Activated effector memory CD4-positive, alpha-beta T cell treated with Interleukin-2 at 50 U/mL for 16 hours (primary cell): ENCODE measurements at regions not wholly inside any gene's neighbourhood (a gene's known extent, or its start where the extent isn't known, plus 50 kb on each side); places are given as distances from the start of the nearest gene placed in this dataset.

ENCODE experiments used
- DNase-seq: peaks from one replicate; pipeline ENCODE4 v3.0.0-alpha.2; 2020

DNA sequence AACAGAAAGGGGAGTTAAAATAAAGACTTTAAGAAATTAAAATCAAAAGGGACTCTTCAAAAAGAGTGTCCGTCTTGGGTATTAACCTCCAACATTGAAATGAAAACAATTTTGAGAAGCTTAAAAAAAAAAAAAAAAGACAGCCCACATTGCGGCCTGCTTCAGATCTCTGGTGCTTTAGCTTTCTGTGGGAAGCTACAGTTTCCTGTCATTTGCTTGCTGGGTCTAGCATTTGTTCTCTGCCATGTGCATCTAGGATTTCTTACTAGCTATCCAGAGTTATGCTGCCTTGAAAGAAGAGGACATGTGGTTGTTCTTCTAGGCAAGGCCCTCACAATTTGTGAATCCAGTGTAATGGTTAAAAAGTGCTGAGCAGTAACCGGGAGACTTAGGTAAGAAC lies 375.3 kb downstream of the SLC4A3 start:
- no peak for DNase-seq

DNA sequence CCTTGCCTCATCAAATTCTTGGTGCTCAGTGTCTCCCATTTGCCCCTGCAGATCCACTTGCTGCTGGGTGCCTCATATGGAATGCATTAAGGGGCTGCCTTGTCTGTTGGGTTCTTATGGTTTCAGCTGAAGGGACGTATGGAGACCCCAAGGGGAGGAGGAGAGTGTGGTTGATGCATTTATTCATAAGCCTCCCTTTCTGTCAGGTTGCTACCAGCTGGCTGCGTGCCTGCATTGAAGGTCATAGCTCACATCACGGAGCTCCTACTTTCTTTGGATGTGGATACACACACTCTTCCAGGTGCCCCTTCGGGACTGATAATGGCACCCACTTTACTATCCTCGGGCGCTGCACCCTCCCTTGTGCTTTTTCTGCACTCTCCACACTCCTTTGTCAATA lies 377.9 kb downstream of the SLC4A3 start:
- no peak for DNase-seq

DNA sequence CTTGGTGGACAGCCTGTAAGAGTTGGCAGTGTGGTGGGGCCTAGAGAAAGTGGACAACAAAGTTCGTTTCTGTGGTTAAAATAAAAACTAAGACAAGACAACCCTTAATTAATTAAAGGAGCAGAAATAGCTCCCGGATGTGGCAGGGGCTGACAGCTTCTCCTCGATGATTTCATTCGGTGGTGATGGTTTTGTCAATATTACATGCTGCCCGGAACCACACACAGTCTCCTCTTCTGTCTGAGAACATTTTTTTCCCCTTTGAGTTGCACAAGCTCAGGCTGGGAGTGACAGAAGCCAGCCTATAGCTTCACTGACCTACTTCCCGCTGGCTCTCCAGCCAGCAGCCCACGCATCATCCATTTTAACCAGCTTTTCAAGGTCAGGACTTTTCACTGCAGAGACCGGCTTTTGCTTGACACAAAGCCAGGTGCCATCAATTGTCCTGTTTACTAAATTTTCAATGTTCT lies 378.8 kb downstream of the SLC4A3 start:
- DNase-seq, result no peak

DNA sequence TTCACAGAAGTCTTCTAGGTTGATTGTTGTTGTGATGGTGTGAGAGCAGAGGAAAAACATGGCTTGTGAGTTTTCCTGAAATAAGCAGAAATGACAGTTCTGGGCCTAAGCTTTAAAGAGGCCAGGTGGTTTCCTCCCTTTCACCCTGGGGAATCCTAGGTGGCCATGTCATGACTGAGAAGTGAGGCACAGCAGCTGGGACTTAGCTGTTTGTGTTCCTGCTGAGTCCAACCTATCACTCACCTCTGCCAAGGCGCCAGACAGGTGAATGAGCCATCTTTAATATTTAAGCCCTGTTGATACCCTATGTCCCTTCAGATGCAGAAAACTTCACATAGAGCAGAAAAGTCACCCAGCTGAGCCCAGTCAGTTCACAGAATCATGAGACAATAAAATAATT lies 384.4 kb downstream of the SLC4A3 start:
- DNase-seq, result no peak

DNA sequence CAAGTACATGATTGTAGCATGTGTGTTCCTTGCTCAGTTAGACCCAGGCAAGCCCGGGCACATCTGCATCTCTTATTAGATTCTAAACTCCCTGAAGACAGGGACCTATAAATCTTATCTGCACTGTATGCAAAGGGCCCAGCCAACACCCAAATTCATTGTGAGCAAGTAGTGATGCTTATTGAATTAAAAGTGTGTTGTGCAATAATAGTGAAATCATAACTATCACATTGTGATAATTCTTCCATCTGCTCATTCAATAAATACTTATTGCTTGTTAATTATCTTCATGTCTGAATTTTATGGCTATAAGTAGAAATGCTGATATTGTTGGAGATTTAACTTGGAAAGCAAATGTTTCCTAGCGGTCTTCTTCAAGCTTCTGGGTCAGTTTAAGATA lies 387.5 kb downstream of the SLC4A3 start:
- DNase-seq, result no peak

DNA sequence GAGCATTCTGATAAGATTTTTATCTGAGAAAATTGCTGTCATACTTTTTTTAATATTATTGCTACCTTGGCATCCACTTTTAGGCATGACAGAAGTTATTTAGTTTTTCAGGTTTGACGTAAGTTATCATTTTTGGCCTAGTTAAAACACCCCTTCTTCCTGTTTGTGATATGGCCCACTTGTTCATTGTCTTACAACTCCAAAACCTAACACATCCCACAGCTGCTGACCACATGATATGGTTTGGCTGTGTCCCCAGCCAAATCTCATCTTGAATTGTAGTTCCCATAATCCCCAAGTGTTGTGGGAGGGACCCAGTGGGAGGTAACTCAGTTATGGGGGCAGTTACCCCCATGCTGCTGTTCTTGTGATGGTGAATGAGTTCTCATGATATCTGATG lies 388.1 kb downstream of the SLC4A3 start:
- no peak for DNase-seq

DNA sequence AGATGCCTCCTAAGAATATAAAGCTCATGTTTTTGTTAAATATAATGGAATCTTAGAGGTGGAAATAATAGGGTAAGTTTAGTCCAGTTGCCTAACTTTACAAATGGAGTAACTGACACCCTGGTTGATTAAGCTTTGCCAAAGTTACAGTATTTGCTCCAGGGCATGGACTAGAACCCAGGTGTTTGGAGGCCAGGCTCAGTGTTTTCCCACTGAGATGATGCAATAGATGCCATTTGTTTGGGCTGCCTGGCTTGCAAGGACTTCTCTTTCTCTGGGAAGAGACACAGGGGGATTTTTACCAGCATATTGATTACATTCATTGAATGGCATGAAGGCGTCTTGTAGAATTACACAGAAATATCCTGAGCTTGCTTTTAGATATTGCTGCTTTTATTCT lies 397.8 kb downstream of the SLC4A3 start:
- no peak for DNase-seq

DNA sequence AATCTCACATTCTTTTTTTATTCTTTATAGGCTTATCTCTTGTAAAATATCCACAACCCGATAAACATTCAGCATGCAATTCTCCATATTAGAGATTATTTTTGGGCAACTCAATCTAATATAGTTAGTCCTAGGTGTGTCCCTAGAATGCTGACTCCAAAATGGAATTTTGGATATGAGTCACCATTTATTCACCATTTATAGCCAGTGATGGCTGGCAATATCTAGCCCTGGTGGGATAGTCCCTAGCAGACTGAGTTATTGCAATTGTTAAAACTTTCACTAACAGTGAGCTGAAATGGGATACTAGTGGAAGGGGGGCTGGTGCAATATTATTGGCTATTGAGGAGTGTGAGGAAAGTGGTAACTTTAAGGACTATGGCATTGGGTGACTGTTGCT lies 401.6 kb downstream of the SLC4A3 start:
- no peak for DNase-seq

DNA sequence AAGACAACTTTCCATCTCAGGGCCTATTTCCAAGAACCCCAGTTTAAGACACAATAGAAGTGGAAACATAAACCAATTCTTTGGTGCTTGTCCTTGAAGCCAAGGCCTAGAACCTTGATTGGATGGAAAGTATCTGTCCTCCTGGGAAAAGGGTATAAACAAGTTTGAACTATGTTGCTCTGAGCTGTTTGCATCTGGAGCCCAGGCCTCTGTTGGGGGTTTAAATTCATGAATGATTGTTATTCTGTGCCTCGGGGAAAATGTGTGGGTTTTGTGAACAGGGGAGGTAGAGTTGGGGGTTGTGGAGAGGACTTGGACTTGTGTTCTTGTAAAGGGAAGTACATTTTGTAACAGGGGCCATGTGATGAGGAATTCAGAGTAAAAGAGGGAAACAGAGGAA lies 406.1 kb downstream of the SLC4A3 start:
- no peak for DNase-seq

DNA sequence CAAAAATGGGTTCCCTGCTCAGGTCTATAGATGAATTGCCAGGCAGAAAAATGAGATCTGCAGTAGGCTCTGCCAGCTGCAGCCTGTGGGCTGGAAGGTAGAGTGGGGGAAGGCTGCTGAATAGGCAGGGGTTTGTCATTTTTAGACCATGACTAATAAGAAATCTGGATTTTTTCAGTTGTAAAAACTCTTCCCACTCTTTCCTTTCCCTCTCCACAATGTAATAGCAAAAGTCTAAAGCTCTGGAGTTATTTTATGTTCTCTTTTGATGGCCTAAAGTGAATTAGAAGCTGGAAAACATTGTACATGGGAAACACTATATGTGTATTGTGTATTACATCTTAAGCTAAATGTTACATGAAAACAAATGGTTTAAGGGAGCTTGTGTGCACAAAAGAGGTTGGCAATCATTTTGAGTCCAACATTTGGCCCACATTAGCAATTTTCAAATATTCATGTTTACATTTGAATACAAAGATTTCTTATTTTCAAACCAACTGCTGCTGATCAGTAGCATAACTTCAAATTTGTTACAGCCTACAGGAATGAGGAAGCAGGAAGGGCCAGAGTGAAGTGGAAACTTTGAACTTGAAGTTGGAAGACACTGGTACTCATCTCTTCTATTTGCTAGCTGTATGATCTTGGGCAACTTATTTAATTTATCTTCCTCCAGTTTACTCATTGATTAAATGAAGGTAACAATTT lies 407.1 kb downstream of the SLC4A3 start:
- no peak for DNase-seq

DNA sequence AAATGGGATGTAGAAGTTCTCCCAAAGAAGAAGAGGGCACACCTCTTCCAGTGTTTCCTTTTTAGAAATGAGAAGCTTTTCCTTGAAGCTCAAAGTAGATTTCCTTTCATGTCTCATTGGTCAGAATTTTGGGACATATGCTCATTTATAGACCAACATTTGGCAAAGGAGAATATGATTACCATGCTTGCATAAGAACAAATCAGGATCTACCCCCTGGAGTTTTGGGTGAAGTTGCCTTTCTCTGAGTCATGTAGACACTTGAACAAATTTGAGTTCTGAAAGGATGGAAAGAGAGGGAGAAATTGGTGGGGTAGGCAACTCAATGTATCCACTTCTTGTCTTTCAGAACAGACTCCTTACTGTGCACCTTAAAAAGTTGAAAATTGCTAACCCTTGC lies 409.0 kb downstream of the SLC4A3 start:
- DNase-seq, result no peak

DNA sequence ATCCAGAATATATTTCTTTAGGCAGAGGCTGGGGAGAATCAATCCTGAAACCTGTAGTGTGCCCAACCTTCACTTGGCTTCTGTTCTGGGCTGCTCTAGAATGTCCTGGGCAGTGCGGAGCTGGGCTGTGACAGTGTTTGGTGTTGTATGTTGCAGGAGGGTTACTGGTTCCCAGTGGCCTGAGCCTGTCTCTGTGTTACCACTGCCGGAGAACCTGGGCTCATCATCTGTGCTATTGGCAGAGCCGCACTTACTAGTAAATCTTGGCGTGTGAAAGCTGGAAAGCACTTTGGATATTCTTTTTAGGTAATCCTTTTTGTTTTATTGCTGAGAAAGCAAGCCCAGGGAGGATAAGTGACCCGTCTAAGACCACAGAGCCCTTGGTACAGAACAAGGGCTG lies 412.9 kb downstream of the SLC4A3 start:
- no peak for DNase-seq

DNA sequence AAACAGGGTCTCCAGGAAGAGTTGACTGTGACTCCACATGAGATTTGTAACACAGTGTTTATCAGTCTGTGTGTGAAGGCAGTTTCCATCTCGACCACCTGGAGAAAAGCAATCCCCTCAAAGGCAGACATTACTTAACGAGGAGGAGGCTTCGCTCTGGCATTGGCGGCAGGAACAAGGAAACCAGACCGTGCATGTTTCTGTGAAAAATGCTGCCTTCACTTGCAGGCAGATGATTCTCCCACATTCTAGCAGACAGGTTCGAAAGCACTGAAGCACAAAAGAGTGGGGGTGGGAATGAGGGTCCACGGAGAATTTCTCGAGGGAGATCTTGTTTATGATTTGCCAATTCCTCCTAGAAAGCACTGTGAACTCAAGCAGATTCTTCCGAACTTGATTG lies 414.0 kb downstream of the SLC4A3 start:
- no peak for DNase-seq

DNA sequence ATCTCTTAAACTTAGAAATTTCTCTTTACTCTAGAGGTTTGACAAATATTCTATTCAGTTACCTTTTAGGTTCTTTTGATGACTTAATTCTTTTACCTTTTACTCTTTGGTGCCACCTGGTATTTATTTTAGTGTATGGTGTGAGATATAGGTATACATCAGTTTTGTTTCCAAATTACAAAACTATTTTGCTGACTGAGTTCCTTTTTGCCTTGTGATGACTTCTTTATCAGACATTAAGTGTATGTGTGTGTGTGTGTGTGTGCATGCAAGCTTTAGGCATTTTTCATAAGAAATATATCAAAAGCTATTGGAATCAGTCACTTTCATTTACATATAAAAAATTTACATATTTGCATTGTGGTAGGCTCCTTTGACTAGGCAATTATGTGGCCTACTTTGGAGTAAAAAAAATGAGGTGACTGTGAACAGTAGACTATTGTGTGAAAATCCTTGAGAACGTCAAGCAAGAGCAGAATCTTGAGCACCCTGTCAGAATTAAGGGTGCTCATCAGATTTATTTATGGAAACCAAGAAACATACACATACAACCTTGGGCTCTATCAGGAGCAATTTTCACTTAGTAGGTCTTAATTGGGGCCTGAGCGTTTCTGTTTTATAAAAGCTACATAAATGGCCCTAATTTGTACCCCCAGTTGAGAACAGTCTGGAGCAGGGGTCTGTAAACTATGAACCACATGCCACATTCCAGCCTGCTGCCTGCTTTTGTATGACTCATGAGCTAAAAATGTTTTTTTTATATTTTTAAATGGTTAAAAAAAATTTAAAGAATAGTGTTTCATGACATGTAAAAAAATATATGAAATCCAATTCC lies 415.9 kb downstream of the SLC4A3 start:
- DNase-seq, result no peak

DNA sequence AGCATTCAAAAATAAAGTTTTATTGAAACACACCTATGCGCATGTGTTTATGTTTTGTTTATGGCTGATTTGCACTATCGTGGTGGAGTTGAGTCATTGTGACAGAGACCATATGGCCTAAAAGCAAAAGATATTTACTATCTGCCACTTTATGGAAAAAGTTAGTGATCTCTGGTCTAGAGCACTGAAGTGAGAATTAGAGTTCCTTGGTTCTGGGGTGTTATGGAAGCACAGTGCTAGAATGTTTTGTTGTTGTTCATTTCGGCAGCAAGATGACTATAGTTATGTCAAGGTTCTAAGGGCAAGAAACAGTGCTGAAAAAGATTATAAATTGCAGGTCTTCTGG lies 416.5 kb downstream of the SLC4A3 start:
- no peak for DNase-seq

DNA sequence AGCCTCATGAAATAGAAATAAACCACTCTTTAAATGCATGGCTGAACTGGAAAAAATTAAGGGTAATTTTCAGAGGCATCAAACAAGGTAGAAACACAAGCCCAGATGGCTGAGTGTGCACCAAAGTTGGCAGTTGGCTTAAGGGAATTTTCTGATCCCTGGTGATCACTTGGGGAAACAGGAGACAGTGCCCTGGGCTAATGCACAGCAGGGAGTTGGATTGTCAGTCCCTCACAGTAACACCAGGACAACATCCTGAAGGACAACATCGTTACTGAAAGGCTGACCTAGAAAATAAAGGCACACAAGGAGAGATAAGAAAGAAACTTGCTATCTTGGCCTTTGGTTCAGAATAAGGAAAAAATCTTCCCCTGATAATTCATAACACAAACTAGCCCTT lies 417.0 kb downstream of the SLC4A3 start:
- DNase-seq, result no peak

DNA sequence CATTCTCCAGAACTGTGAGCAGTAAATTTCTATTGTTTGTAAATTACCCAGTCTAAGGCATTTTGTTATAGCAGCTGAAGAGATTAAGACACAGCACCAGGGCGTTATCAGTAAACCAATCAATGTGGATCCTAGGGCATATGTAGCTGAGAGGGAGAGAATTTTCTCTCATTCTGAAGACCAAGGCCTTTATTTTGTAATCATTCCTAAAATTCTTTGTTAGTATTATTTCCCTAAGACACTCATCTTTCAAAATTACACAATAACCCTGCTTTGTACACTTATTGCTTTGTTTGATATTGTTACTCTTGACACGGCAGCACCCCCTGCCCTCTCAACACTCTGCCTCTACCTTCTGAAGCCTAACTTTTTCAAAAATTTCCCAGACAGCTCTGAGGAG lies 419.1 kb downstream of the SLC4A3 start:
- DNase-seq, result no peak

DNA sequence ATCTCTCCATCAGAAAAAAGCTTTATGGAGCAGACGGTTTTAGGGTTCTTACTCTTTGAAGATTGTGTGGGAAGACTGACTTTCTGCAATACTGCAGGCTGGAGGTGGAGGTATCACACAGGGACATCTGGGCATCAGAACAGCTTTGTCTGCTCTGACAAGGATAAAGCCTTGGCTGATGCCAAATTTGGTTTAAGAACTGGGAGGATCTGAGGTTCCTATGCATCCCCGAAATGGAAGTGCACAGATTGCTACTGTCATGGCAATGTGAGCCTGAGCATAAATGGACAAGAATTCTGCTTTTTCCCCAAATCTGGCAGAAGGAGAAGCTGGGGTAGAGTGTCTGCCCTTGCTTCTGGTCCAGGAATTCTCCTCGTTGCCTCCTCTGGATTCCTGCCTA lies 424.3 kb downstream of the SLC4A3 start:
- no peak for DNase-seq

DNA sequence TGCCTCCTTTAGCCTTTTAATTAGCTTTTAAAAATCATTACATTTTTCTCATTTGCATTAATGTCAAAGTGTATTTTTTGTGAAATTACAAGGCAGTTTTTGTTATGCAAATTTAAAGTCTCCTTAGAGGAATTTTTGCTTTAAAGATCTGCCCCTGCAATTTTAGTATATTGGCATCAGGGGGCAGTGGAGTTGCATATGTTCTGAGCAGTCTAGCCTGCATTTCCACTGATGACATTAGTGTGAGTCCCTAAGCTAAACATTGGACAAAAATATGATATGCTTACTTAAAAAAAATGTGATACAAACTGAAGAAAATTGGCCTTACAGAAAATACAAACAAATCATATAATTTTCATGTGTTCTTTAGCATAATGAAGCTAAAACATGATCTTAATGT lies 426.5 kb downstream of the SLC4A3 start:
- no peak for DNase-seq

DNA sequence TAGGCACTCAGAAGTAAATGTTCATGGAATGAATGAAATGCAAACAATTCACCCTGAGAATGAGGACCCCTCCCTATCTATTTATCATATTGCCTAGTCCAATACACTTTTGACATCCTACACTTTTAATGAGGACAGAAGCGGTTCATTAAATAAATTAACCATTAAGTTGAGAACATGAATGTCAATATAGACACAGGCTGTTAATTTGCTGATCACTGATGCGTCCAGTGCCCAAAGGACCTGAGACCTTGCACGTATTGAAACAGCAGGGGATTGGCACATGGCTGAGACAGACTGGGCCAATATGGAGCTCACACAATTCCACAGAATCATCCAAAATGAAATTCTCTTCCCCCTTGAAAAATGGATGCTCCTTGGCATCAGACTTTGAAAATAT lies 430.0 kb downstream of the SLC4A3 start:
- DNase-seq, result no peak

DNA sequence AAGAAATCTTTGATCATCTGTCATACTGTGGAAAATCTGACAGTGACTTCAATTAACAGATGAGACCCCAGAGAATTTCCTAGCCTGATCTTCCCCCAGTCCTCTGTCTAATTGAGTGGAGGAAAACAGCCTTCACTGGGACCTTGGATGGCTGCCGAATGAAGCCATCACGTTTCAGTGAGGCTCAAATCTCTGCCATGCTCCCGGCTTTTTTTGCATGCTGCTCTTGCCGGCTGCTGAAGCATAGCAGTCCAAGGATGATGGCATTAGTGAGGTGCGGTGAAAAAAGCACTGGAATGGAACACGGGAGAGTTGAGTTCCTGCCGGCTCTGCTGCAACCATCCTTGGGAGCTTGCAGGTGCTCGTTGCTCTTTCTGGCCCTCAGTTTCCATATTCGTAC lies 430.5 kb downstream of the SLC4A3 start:
- no peak for DNase-seq

DNA sequence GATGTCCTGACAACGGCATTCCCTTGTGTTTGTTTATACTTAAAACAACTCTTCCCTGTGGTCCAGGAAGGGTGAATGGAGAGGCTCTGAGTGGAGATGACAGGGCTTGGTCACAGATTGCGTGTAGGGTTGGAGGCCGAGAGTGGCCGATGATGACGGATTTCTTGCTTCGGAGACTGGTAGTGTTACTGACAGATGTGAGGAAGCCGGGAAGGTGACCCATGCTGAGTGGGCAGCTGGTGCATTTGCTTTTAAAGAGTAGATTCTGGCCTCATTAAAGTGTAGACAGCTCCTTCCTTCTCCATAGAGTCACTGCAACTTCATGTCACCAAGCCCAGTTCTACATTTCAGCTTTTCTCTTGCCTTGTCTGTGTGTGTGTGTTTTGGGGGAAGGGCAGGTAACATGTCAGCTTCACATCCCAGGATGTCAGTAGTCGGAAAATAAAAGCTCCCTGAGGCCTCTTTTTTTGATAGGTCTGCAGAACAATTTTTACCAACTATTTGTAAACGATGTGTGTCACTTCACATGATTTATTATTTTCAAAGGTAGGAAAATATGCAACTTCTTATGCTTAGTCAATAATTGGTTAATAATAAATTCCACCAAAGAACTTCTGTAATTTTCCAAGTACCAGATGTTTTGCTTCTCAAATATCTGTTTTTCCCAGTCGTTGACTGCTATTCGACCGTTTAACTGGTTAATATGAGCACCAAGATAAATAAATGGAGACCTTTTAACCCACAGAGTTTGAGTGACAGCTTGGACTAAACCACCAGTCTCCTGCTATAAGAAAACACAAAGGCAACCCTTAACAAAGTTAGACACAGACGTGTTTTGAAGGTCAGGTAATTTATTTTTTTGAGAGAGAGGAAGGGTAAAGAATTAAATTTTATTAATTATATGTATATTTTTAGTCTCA lies 436.9 kb downstream of the SLC4A3 start:
- no peak for DNase-seq

DNA sequence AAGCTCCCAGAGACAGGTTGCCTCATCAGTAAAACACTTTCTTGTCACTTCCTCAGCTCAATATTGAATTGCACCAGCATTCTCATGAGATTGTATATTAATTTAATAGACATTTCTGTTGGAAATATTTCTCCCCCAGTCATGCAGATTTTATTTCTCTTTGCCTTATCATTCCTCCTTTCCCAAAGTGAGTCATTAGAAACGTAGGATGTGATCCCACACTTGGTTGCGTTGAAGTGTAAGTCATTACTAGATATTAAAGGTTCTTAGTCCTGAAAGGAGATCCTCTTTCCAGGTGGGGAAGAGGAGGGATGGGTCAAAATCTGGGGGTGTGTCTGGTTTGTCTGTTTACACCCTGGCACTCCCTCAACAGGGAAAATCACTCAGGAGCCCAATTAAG lies 438.2 kb downstream of the SLC4A3 start:
- DNase-seq, result no peak

DNA sequence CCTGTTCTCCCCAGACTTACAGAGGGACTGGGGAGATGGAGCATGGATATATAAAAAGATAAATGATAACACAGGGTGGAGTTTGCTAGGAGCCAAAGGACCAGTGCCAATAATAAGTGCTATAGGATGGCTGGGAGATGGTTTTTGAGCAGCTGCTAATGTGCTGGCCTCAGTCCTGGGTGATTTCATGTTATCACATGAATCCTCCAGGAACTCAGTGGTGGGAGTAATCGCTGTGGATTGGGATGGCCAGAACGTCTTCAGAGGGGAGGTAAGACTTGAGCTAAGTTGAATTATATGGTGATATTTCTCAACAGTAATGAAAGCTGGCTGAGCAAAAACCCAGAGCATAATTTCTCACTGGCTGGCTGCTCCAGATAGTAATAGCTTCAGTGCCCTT lies 441.4 kb downstream of the SLC4A3 start:
- no peak for DNase-seq
